ENCODE measurements at regions not wholly inside any gene's neighbourhood (a gene's known extent, or its start where the extent isn't known, plus 50 kb on each side); places are given as distances from the start of the nearest gene placed in this dataset.

DNA sequence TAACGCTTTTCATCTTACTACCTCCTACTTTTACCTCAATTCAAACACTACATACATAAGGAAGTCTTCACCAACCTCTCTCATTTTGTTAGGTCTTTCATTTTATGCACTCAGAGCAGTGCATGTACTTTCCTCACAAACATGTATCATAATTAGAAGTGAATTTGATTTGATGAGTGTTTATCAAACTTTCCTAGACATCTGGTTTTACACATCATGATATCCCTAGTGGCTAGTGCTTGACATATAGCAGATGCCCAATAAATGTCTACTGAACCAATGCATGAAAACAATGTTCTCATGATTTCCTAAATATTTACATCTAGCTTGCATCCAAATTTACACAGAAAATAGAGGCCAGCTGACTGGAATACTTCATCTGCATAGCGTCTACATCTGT, 323.4 kb upstream of the KIF2B start:
- TF ChIP-seq, protein P1, sequence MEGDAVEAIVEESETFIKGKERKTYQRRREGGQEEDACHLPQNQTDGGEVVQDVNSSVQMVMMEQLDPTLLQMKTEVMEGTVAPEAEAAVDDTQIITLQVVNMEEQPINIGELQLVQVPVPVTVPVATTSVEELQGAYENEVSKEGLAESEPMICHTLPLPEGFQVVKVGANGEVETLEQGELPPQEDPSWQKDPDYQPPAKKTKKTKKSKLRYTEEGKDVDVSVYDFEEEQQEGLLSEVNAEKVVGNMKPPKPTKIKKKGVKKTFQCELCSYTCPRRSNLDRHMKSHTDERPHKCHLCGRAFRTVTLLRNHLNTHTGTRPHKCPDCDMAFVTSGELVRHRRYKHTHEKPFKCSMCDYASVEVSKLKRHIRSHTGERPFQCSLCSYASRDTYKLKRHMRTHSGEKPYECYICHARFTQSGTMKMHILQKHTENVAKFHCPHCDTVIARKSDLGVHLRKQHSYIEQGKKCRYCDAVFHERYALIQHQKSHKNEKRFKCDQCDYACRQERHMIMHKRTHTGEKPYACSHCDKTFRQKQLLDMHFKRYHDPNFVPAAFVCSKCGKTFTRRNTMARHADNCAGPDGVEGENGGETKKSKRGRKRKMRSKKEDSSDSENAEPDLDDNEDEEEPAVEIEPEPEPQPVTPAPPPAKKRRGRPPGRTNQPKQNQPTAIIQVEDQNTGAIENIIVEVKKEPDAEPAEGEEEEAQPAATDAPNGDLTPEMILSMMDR (conservative IDR thresholded peaks at IDR 0.05; ENCODE audit: low read depth, low read length), result no peak
- TF ChIP-seq BHLHE40 (IDR thresholded peaks at IDR 0.05; ENCODE audit: low read depth, low read length) (no peak), CHD1 (IDR thresholded peaks at IDR 0.05; ENCODE audit: low read depth, low read length) (no peak), POLR2A (IDR thresholded peaks at IDR 0.05; ENCODE audit: low read depth, low read length) (no peak), RCOR1 (IDR thresholded peaks at IDR 0.05; ENCODE audit: insufficient replicate concordance, low read length) (no peak), MAFK (IDR thresholded peaks at IDR 0.05; ENCODE audit: low read depth, low read length) (no peak), CEBPB (IDR thresholded peaks at IDR 0.05; ENCODE audit: low read depth, low read length) (no peak), RAD21 (IDR thresholded peaks at IDR 0.05; ENCODE audit: low read length) (no peak), FOS (IDR thresholded peaks at IDR 0.05; ENCODE audit: low read depth, low read length) (no peak), MXI1 (IDR thresholded peaks at IDR 0.05; ENCODE audit: borderline replicate concordance, low read depth, low read length) (no peak), SMC3 (IDR thresholded peaks at IDR 0.05; ENCODE audit: low read depth, low read length) (no peak), RFX5 (IDR thresholded peaks at IDR 0.05; ENCODE audit: low read depth, low read length) (no peak)
- TF ChIP-seq, protein P2, sequence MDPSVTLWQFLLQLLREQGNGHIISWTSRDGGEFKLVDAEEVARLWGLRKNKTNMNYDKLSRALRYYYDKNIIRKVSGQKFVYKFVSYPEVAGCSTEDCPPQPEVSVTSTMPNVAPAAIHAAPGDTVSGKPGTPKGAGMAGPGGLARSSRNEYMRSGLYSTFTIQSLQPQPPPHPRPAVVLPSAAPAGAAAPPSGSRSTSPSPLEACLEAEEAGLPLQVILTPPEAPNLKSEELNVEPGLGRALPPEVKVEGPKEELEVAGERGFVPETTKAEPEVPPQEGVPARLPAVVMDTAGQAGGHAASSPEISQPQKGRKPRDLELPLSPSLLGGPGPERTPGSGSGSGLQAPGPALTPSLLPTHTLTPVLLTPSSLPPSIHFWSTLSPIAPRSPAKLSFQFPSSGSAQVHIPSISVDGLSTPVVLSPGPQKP (IDR thresholded peaks at IDR 0.05; ENCODE audit: borderline replicate concordance, low read depth, low read length), result no peak

Measured in IMR-90 (cell line).